K562 (cell line): ENCODE measurements at regions not wholly inside any gene's neighbourhood (a gene's known extent, or its start where the extent isn't known, plus 50 kb on each side); places are given as distances from the start of the nearest gene placed in this dataset.

Source experiments
- ATAC-seq: fragments of 200-7000 bp; cut with Tn5 transposase; 3 replicates; pipeline ENCODE4 v1.9.1; 2020; ENCODE audit warnings: moderate library complexity
- BruUV-seq: library from RNA; stranded (reverse); fragments of 400-500 nt; replicated peaks from 2 replicates; lab custom pipeline; 2021; lab: Mats Ljungman, UMichigan
- CTCF ChIA-PET: fragments of 300-600 bp; formaldehyde crosslinking; extraction: SDS; loops from one replicate; lab custom pipeline; 2021; ENCODE audit warnings: low intra/inter-chr PET ratio; lab: Yijun Ruan, JAX
- POLR2A ChIA-PET: fragments of 300-600, 350-650 bp; sonication (Branson Sonifier 250); formaldehyde crosslinking; extraction: SDS; loops from one replicate; lab custom pipeline; 2021; ENCODE audit warnings: antibody characterized with exemption, inconsistent platforms; lab: Yijun Ruan, JAX
- DNase-seq, 4 experiments: peaks; one replicate each; pipeline versions ENCODE4 v3.0.0 to v3.0.0-alpha.2; 2011 to 2018; ENCODE audit warnings: low spot score in 3 of 4, mixed read lengths in 3 of 4; ENCODE audit errors: extremely low read depth in 1 of 4
- FAIRE-seq: peaks from 2 replicates; lab custom pipeline; 2011; peaks lifted over from hg19 to GRCh38; lab: Jason Lieb, UNC
- H2AFZ ChIP-seq: 2 replicates; pipeline ENCODE4 v1.6.0; 2011; ENCODE audit warnings: low read depth, low read length, control low read depth, inconsistent platforms
- H3K27ac ChIP-seq: fragments of 200-600 bp; 3 replicates; pipeline ENCODE4 v1.8.0; 2011; ENCODE audit warnings: low read depth, mild to moderate bottlenecking, control low read depth, inconsistent platforms, low read length, moderate library complexity, mixed read lengths; ENCODE audit errors: extremely low read depth
- H3K27me3 ChIP-seq, 2 experiments: fragments of 300-600 bp in 1 of 2; 2 replicates in 1 of 2; 3 replicates in 1 of 2; pipeline versions ENCODE4 v1.6.0 to v1.8.0; 2011; ENCODE audit warnings: inconsistent platforms in 2 of 2, low read length in 2 of 2, mild to moderate bottlenecking in 1 of 2, mixed read lengths in 1 of 2, moderate library complexity in 1 of 2; ENCODE audit not compliant: control insufficient read depth in 2 of 2, insufficient read depth in 2 of 2
- H3K36me3 ChIP-seq: fragments of 300-600 bp; 3 replicates; pipeline ENCODE4 v1.8.0; 2011; ENCODE audit warnings: mild to moderate bottlenecking, low read length, inconsistent platforms; ENCODE audit not compliant: control insufficient read depth, insufficient read depth
- H3K4me1 ChIP-seq, 2 experiments: fragments of 200-600 bp in 1 of 2; replicated peaks in 1 of 2; 2 replicates in 1 of 2; 3 replicates in 1 of 2; pipeline versions ENCODE4 v1.5.1 to v1.8.0; 2011; ENCODE audit warnings: inconsistent platforms in 2 of 2, low read length in 2 of 2, mild to moderate bottlenecking in 1 of 2, mixed read lengths in 1 of 2, moderate library complexity in 1 of 2; ENCODE audit not compliant: control insufficient read depth in 2 of 2, insufficient read depth in 2 of 2
- H3K4me2 ChIP-seq: 2 replicates; pipeline ENCODE4 v1.6.1; 2011; ENCODE audit warnings: low read length, control low read depth, inconsistent platforms, mixed read lengths; ENCODE audit not compliant: insufficient read depth
- H3K4me3 ChIP-seq: fragments of 200-600 bp; sonication (generic), shearing (Covaris generic); 2 replicates; pipeline ENCODE4 v1.5.1; 2016; ENCODE audit warnings: control low read depth, inconsistent platforms
- H3K79me2 ChIP-seq: fragments of 200-600 bp; 3 replicates; pipeline ENCODE4 v1.8.0; 2011; ENCODE audit warnings: low read length, inconsistent platforms; ENCODE audit not compliant: control insufficient read depth, insufficient read depth
- H3K9ac ChIP-seq, 2 experiments: 2 replicates each; pipeline versions ENCODE4 v1.6.0 to v1.6.1; 2011; ENCODE audit warnings: low read depth in 2 of 2, low read length in 2 of 2, control low read depth in 1 of 2, inconsistent platforms in 1 of 2, mild to moderate bottlenecking in 1 of 2, mixed read lengths in 1 of 2; ENCODE audit not compliant: insufficient read depth in 1 of 2
- H3K9me1 ChIP-seq: one replicate; pipeline ENCODE4 v1.6.0; 2011; ENCODE audit warnings: inconsistent platforms, mild to moderate bottlenecking, low read length, moderate library complexity; ENCODE audit not compliant: control insufficient read depth, insufficient read depth
- H3K9me3 ChIP-seq: replicated peaks from 2 replicates; pipeline ENCODE4 v1.5.1; 2011; ENCODE audit warnings: low read depth, low read length, inconsistent platforms; ENCODE audit not compliant: control insufficient read depth, insufficient read depth
- H4K20me1 ChIP-seq: replicated peaks from 2 replicates; pipeline ENCODE4 v1.6.1; 2011; ENCODE audit warnings: low read length, inconsistent platforms, mixed read lengths; ENCODE audit not compliant: control insufficient read depth, insufficient read depth
- HINFP ChIP-seq: fragments of 450-650 bp; conservative IDR thresholded peaks from 2 replicates; pipeline ENCODE4 v1.6.1; 2016; ENCODE audit warnings: missing genetic modification characterization, low read depth, mild to moderate bottlenecking, control low read depth, missing compliant biosample characterization
- ZBTB7A ChIP-seq: IDR thresholded peaks from 2 replicates; pipeline ENCODE4 v1.6.1; 2011; ENCODE audit warnings: low read depth, mild to moderate bottlenecking, low read length, moderate library complexity, borderline replicate concordance; ENCODE audit not compliant: control insufficient read depth
- ZNF766 ChIP-seq: fragments of 200-800 bp; sonication (Bioruptor generic); conservative IDR thresholded peaks from 2 replicates; pipeline ENCODE4 v1.6.1; 2016; ENCODE audit warnings: missing genetic modification characterization, missing compliant biosample characterization
- WGBS: fragments of 100-300 bp; shearing (Covaris generic); methylation state at CpG from one replicate; pipeline ENCODE4 v1.1.6; 2016; ENCODE audit warnings: low coverage, mixed read lengths; ENCODE audit not compliant: insufficient coverage; ENCODE audit errors: missing lambda C conversion rate; 5-methylcytosine and 5-hydroxymethylcytosine counted together
- in situ Hi-C: fragments of 300-500 bp; cut with MboI; formaldehyde crosslinking; loops from 4 replicates; pipeline ENCODE4 v1.15.0; 2018; ENCODE audit warnings: inconsistent platforms, mixed read lengths
- intact Hi-C: fragments of 100-400 bp; cut with micrococcal nuclease; formaldehyde crosslinking; loops from 2 replicates; pipeline ENCODE4 v1.14.2; 2022
- TF ChIP-seq, protein P1 (sequence below): fragments of 450-650 bp; formaldehyde crosslinking; IDR thresholded peaks from 2 replicates; pipeline ENCODE4 v1.4.0; 2020; ENCODE audit warnings: mild to moderate bottlenecking, moderate library complexity

GRCh38 chr3:152174876-152175527 is 93.7 kb upstream of the MBNL1 start:
- no peaks in the 10 kb centered on the region for H3K27me3 ChIP-seq
- H2AFZ ChIP-seq = peak overlapping the region; percentile 57; the same call in 1 of the 2 replicates
- peaks cover 2% of the 10 kb centered on the region for H3K9me3 ChIP-seq
- ChIA-PET CTCF (no interaction called here), POLR2A (interaction anchor here (0.6 kb wide), 1 partner anchor 271 kb away, joined by 3 read pairs; no protein-coding TSS in a partner anchor)
- H3K4me2 ChIP-seq = no peak overlapping the region
- intact Hi-C loops (no loop called here), in situ Hi-C loops (loop anchor here (10.0 kb wide), 1 partner anchor 270 kb away; no protein-coding TSS in a partner anchor)
- DNase-seq (no peak), ATAC-seq (peak; percentile 50), FAIRE-seq (no peak)
- no peaks in the 10 kb centered on the region for H3K79me2 ChIP-seq
- H3K27ac ChIP-seq = no peak overlapping the region
- H4K20me1 ChIP-seq = no peaks in the 10 kb centered on the region
- 15% methylated on average over 2 of the region's 2 CpGs for WGBS
- peaks cover 0 to 5% of the 10 kb centered on the region in 2 experiments; a peak in 3 of 5 replicates for H3K4me1 ChIP-seq
- H3K36me3 ChIP-seq = no peaks in the 10 kb centered on the region
- H3K4me3 ChIP-seq = no peak overlapping the region
- TF ChIP-seq, protein P1, sequence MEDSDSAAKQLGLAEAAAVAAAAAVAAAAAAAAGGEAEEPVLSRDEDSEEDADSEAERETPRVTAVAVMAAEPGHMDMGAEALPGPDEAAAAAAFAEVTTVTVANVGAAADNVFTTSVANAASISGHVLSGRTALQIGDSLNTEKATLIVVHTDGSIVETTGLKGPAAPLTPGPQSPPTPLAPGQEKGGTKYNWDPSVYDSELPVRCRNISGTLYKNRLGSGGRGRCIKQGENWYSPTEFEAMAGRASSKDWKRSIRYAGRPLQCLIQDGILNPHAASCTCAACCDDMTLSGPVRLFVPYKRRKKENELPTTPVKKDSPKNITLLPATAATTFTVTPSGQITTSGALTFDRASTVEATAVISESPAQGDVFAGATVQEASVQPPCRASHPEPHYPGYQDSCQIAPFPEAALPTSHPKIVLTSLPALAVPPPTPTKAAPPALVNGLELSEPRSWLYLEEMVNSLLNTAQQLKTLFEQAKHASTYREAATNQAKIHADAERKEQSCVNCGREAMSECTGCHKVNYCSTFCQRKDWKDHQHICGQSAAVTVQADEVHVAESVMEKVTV (CRISPR knock-in tag) = no peak
- TF ChIP-seq ZNF766 (CRISPR knock-in tag) (0 out of 2 replicates have a peak, but pooled peaks have one; percentile 20), HINFP (tag) (no peak), ZBTB7A (no peak)
- no peak overlapping the region for H3K9ac ChIP-seq
- no TSS peak for BruUV-seq
- no peaks in the 10 kb centered on the region for H3K9me1 ChIP-seq
